ENCODE measurements at regions not wholly inside any gene's neighbourhood (a gene's known extent, or its start where the extent isn't known, plus 50 kb on each side); places are given as distances from the start of the nearest gene placed in this dataset.

- peaks cover 18% of the 10 kb centered on the region for H3K27me3 Mint-ChIP-seq (ENCODE audit: insufficient read depth, unreplicated experiment)
- peak; percentile 52 for DNase-seq (ENCODE audit: unreplicated experiment)
- H3K27ac Mint-ChIP-seq (ENCODE audit: low read depth, unreplicated experiment), result no peak overlapping the region
- no peak overlapping the region for H3K4me3 Mint-ChIP-seq (ENCODE audit: unreplicated experiment)
- no peak for TF ChIP-seq CTCF (IDR thresholded peaks at IDR 0.05; ENCODE audit: unreplicated experiment)
- no peaks in the 10 kb centered on the region for H3K36me3 Mint-ChIP-seq (ENCODE audit: insufficient read depth, unreplicated experiment)
- H3K4me1 Mint-ChIP-seq (ENCODE audit: insufficient read depth, unreplicated experiment), result no peaks in the 10 kb centered on the region
- intact Hi-C loops (cut with micrococcal nuclease), result no loop called here
- no peaks in the 10 kb centered on the region for H3K9me3 Mint-ChIP-seq (ENCODE audit: unreplicated experiment)
- CTCF ChIA-PET, result no interaction called here
- POLR2A ChIA-PET, result no interaction called here
- no TSS peak for BruUV-seq (replicated peaks)
These were observed 645.1 kb upstream of the SETBP1 start for GRCh38 chr18:44035554-44035953.

- Mint-ChIP-seq H3K36me3 (ENCODE audit: insufficient read depth, unreplicated experiment) (no peaks in the 10 kb centered on the region), H3K27ac (ENCODE audit: low read depth, unreplicated experiment) (no peak overlapping the region), H3K4me1 (ENCODE audit: insufficient read depth, unreplicated experiment) (no peaks in the 10 kb centered on the region), H3K4me3 (ENCODE audit: unreplicated experiment) (no peak overlapping the region), H3K9me3 (ENCODE audit: unreplicated experiment) (no peaks in the 10 kb centered on the region), H3K27me3 (ENCODE audit: insufficient read depth, unreplicated experiment) (peaks cover 16% of the 10 kb centered on the region)
- no TSS peak for BruUV-seq (replicated peaks)
- ChIA-PET CTCF (no interaction called here), POLR2A (interaction anchor here (0.7 kb wide), 1 partner anchor 63 kb away, joined by 4 read pairs; no protein-coding TSS in a partner anchor)
- no peak for TF ChIP-seq CTCF (IDR thresholded peaks at IDR 0.05; ENCODE audit: unreplicated experiment)
- peak; percentile 41 for DNase-seq (ENCODE audit: unreplicated experiment)
- intact Hi-C loops (cut with micrococcal nuclease), result no loop called here
These were observed 644.2 kb upstream of the SETBP1 start for GRCh38 chr18:44036501-44036900.

- TF ChIP-seq CTCF (IDR thresholded peaks at IDR 0.05; ENCODE audit: unreplicated experiment), result no peak
- Mint-ChIP-seq H3K27me3 (ENCODE audit: insufficient read depth, unreplicated experiment) (peaks cover 24% of the 10 kb centered on the region), H3K9me3 (ENCODE audit: unreplicated experiment) (no peaks in the 10 kb centered on the region), H3K27ac (ENCODE audit: low read depth, unreplicated experiment) (no peak overlapping the region), H3K4me3 (ENCODE audit: unreplicated experiment) (no peak overlapping the region), H3K36me3 (ENCODE audit: insufficient read depth, unreplicated experiment) (no peaks in the 10 kb centered on the region), H3K4me1 (ENCODE audit: insufficient read depth, unreplicated experiment) (no peaks in the 10 kb centered on the region)
- DNase-seq (ENCODE audit: unreplicated experiment), result no peak
- BruUV-seq (replicated peaks), result no TSS peak
- POLR2A ChIA-PET, result no interaction called here
- intact Hi-C loops (cut with micrococcal nuclease), result no loop called here
- CTCF ChIA-PET, result interaction anchor here (0.5 kb wide), 1 partner anchor 51 kb away, joined by 3 read pairs; no protein-coding TSS in a partner anchor
These were observed 641.5 kb upstream of the SETBP1 start for GRCh38 chr18:44039216-44039615.

GRCh38 chr18:44039826-44040225, 640.9 kb upstream of the SETBP1 start:
- POLR2A ChIA-PET, result no interaction called here
- DNase-seq (ENCODE audit: unreplicated experiment), result no peak

More at GRCh38 chr18:44039826-44040225, 640.9 kb upstream of the SETBP1 start:
- no peaks in the 10 kb centered on the region for H3K36me3 Mint-ChIP-seq (ENCODE audit: insufficient read depth, unreplicated experiment)
- CTCF ChIA-PET, result no interaction called here
- H3K27ac Mint-ChIP-seq (ENCODE audit: low read depth, unreplicated experiment), result no peak overlapping the region
- no peak overlapping the region for H3K4me3 Mint-ChIP-seq (ENCODE audit: unreplicated experiment)
- no peaks in the 10 kb centered on the region for H3K4me1 Mint-ChIP-seq (ENCODE audit: insufficient read depth, unreplicated experiment)
- no peaks in the 10 kb centered on the region for H3K9me3 Mint-ChIP-seq (ENCODE audit: unreplicated experiment)
- no peak for TF ChIP-seq CTCF (IDR thresholded peaks at IDR 0.05; ENCODE audit: unreplicated experiment)
- no TSS peak for BruUV-seq (replicated peaks)
- intact Hi-C loops (cut with micrococcal nuclease), result no loop called here
- H3K27me3 Mint-ChIP-seq (ENCODE audit: insufficient read depth, unreplicated experiment), result peaks cover 26% of the 10 kb centered on the region
